ENCODE measurements at regions not wholly inside any gene's neighbourhood (a gene's known extent, or its start where the extent isn't known, plus 50 kb on each side); places are given as distances from the start of the nearest gene placed in this dataset.

GRCh38 chr10:20963721-20964595 is 66.8 kb upstream of the NEBL start:
- DNase-seq = no peak

DNA sequence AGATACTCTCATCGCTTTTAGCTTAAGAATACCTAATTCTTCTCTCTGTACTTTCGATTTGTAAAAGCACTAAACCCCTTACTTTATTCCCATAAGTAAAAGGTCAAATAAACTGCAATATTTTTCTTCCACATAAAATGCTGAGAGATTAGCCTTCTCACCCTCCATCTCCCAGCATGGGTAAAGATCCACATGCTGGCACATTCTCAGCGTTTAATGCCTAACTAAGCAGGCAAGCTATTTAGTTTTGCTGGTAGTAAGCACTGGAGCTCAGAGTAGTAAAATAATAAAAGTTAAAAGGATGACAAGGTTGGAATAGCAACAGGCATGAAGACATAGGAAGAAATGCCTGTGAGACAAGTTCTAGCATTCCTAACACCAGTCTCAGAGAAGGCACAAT is 65.9 kb upstream of the NEBL start:
- DNase-seq = no peak

DNA sequence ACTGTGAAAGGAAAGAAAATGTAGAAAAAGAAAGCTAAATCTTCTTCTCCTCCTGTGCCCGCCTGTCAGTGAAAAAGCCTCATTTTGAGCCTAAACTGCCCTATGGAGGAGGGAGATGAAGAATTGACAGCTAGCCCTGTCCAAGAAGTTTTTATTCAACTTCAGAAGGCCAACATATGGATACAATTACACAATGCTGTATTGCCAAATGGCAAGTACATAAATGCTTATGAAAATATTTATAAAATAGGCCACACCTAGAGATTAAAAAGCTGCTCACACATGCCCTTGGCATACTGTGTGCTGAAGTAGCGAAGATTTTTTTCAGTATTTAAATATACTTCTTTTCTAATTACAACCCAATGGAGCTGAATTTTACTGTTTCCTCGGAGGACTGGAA is 65.1 kb upstream of the NEBL start:
- DNase-seq = no peak

GRCh38 chr10:20959242-20959641 is 62.1 kb upstream of the NEBL start:
- DNase-seq = no peak

GRCh38 chr10:20958764-20959163 is 61.7 kb upstream of the NEBL start:
- no peak for DNase-seq

DNA sequence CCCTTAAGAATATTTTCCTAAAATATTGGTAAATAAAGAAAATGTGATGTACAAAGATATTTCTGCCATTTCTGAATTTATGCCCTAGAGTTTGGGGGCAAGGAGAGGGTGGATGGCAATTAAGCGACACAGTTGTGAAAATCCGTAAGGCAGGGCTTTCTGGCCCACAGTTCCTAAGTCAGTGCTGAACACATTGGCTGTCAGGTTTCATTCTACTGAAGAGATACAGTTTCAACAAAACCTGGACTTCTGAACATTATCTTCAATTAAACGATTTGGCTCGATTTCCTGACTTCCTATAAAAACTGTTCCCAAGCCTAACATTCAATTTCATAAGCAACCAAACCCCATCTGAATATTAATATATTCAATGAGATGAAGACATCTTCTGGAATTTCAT is 61.1 kb upstream of the NEBL start:
- no peak for DNase-seq

DNA sequence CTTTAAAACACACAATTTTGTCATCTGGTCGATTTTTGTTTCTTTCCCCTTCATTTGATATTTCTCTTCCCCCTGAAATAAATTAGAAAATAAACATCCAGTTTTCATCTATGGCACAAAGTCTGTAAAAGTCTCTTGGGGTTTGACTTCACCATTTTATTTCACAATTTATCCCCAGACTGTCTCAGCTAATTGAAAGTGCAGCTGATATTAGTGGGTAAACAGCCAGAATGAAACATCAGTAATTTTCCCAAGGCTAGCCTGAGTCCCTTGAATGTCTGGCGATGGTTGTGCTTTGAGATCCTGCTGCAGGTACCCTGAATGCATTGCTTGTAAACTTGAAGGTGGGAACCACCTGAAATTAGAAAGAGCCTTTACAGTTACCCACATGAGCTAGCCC is 60.6 kb upstream of the NEBL start:
- DNase-seq = no peak

DNA sequence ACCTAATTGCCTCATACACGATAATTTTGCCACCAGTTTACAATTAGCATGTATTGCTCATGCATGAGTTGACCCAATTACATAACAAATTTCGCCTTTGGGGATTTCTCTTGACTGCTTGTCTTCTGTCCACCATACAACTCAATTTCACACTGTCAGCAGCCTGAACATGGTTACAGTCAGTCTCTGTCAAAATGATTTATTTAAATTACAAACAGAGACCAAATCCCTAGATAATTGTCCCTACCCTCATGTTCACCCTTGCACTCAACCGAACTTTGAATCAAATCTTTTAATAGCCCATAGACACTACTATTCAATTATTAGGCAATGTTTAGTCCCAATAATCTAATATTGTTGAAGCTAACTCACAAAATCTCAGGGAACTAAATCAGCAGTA is 59.7 kb upstream of the NEBL start:
- no peak for DNase-seq

GRCh38 chr10:20955355-20955893 is 58.3 kb upstream of the NEBL start:
- DNase-seq = no peak

DNA sequence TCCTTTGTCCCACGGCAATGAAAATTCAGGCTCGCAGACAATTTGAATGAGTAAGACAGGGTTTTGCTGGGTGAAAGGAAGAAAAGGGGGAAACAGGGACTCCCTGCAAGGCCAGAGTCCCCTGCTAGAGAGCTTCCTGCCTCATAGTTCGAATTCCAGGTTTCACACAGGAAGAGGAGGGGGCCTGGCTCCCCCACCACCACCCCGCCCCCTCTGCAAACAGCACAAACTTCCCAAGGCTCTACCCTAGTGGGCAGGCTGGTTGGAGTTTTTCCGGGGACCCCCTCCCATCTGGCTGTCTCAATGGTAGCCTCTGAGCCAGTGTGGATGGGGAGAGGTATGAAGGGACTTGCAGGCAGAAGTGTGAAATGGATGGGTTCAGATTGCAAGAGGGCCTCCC is 57.4 kb upstream of the NEBL start:
- no peak for DNase-seq

DNA sequence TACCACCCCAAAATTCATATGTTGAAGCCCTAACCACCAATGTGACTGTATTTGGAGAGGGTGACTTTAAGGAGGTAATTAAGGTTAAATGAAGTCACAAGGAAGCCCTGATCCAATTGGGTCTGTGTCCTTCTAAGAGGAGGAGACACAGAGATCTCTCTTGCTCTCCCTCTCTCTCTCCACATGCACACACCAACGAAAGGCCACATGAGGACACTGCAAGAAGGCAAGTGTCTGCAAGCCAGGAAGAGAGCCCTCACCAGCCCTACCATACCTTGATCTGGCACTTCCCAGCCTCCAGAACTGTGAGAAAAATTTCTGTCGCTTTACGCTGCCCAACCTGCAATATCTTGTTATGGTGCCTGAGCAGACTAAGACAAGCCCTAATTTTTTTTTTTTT is 56.0 kb upstream of the NEBL start:
- DNase-seq = no peak

DNA sequence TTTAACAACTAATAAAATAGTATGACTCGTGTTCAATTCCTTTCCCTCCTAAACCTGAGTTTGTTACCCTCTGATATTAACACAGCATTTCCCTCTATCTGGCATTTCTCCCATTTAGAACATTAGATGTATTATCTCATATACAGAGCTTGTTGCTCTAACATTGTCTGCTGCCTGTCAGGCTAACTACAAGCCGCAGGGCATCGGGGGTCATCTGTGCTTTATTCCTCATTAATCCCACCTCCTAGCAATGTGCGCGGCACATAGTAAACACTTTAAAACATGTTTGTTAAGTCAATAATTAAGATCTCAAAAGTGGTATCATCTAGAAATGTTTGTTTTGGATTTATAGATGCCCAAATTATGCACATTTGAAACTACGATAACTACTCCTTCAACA is 52.9 kb upstream of the NEBL start:
- DNase-seq = no peak

DNA sequence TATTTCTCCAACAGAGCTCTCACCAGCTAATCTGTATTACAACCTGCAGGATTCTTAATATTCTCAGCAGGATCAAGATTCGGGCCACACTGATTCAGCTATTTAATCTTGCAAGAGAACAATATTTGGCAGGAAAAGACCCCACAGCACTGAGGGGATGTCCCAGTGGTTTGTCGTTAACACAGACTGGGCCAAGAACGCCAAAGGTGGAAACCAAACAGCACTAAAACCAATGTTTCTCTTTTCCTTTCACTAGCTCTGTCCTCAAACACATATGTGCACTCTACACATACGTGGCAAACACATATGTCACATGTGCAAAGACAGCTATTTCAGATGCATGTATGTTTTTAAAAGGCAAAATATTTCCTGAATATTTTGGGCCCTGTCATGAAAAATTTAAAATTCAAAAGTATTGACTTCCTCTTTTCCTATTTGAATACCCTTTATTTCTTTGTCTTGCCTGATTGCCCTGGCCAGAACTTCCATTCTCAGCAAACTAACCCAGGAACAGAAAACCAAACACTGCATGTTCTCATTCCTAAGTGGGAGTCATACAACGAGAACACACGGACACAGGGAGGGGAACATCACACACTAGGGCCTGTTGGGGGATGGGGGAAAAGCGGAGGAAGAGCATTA is 51.7 kb upstream of the NEBL start:
- DNase-seq = no peak
